A549 (cell line): ENCODE measurements at regions not wholly inside any gene's neighbourhood (a gene's known extent, or its start where the extent isn't known, plus 50 kb on each side); places are given as distances from the start of the nearest gene placed in this dataset.

Source experiments
- ATAC-seq, 2 experiments: fragments of 200-7000 bp in 1 of 2; fragments of >200 bp in 1 of 2; cut with Nextera tagmentation in 1 of 2; cut with Tn5 transposase in 1 of 2; 3 replicates each; pipeline versions ENCODE4 v1.8.0 to v1.9.1; 2018 to 2020; ENCODE audit warnings: mild to moderate bottlenecking in 1 of 2, moderate library complexity in 1 of 2
- CTCF ChIA-PET: fragments of 300-600 bp; sonication (Branson Sonifier 250); formaldehyde crosslinking; extraction: SDS; loops from one replicate; lab custom pipeline; 2021; ENCODE audit warnings: antibody characterized with exemption, inconsistent platforms; lab: Yijun Ruan, JAX
- POLR2A ChIA-PET: fragments of 350-600 bp; formaldehyde crosslinking; extraction: SDS; loops from one replicate; lab custom pipeline; 2021; ENCODE audit warnings: antibody characterized with exemption, inconsistent platforms; lab: Yijun Ruan, JAX
- DNase-seq, 2 experiments: peaks; one replicate each; pipeline versions ENCODE4 v3.0.0 to v3.0.0-alpha.2; 2011 to 2016; ENCODE audit warnings: low read depth in 1 of 2, low spot score in 1 of 2
- FAIRE-seq: peaks from 2 replicates; lab custom pipeline; 2011; peaks lifted over from hg19 to GRCh38; lab: Jason Lieb, UNC
- H3K27ac ChIP-seq, 2 experiments: fragments of >200 bp; sonication (Bioruptor Twin); formaldehyde crosslinking; 3 replicates each; pipeline ENCODE4 v1.5.1; 2016 to 2017
- H3K4me1 ChIP-seq: fragments of >200 bp; sonication (Bioruptor Twin); formaldehyde crosslinking; 3 replicates; pipeline ENCODE4 v1.6.1; 2016
- H3K4me2 ChIP-seq: fragments of >200 bp; sonication (Bioruptor Twin); formaldehyde crosslinking; 3 replicates; pipeline ENCODE4 v1.6.1; 2016
- H3K4me3 ChIP-seq: fragments of >200 bp; sonication (Bioruptor Twin); formaldehyde crosslinking; 3 replicates; pipeline ENCODE4 v1.5.1; 2016
- H3K9me3 ChIP-seq: fragments of >200 bp; sonication (Bioruptor Twin); formaldehyde crosslinking; 3 replicates; pipeline ENCODE4 v1.6.1; 2016
- CBX8 ChIP-seq: fragments of 200-600 bp; sonication (generic); IDR thresholded peaks from 2 replicates; pipeline ENCODE4 v1.6.1; 2016
- CHD2 ChIP-seq: fragments of 150-350 bp; IDR thresholded peaks from 2 replicates; pipeline ENCODE4 v1.6.1; 2014; ENCODE audit warnings: low read length; ENCODE audit not compliant: partially characterized antibody
- CHD4 ChIP-seq: fragments of 200-600 bp; sonication (generic); IDR thresholded peaks from 2 replicates; pipeline ENCODE4 v1.6.1; 2016; ENCODE audit warnings: antibody characterized with exemption, mild to moderate bottlenecking, borderline replicate concordance
- ESRRA ChIP-seq: fragments of 150-350 bp; IDR thresholded peaks from 2 replicates; pipeline ENCODE4 v1.6.1; 2014; ENCODE audit warnings: mild to moderate bottlenecking, low read length, borderline replicate concordance
- FOSB ChIP-seq: fragments of 250-450 bp; sonication (Bioruptor Pico); IDR thresholded peaks from 2 replicates; pipeline ENCODE4 v1.5.0; 2020; ENCODE audit warnings: mild to moderate bottlenecking, moderate library complexity
- FOSL2 ChIP-seq, 2 experiments: fragments of 450-650 bp in 1 of 2; fragments of >200 bp in 1 of 2; sonication (Bioruptor Twin) in 1 of 2; formaldehyde crosslinking; IDR thresholded peaks; 2 replicates each; pipeline versions ENCODE4 v1.5.0 to v1.6.1; 2016 to 2020; ENCODE audit warnings: mild to moderate bottlenecking in 1 of 2, moderate library complexity in 1 of 2
- GATA3 ChIP-seq: IDR thresholded peaks from 2 replicates; pipeline ENCODE4 v1.6.1; 2012; ENCODE audit warnings: borderline replicate concordance
- HES2 ChIP-seq: fragments of >200 bp; sonication (Bioruptor Twin); formaldehyde crosslinking; IDR thresholded peaks from 2 replicates; pipeline ENCODE4 v1.6.1; 2016
- HOXB5 ChIP-seq: fragments of 250-450 bp; sonication (Bioruptor Pico); IDR thresholded peaks from 2 replicates; pipeline ENCODE4 v1.5.0; 2020; ENCODE audit warnings: mild to moderate bottlenecking, moderate library complexity
- JUN ChIP-seq, 2 experiments: fragments of >200 bp; sonication (Bioruptor Twin); formaldehyde crosslinking; IDR thresholded peaks; 2 replicates in 1 of 2; 3 replicates in 1 of 2; pipeline ENCODE4 v1.6.1; 2016 to 2017
- MAX ChIP-seq: IDR thresholded peaks from 2 replicates; pipeline ENCODE4 v1.6.1; 2012
- PBX3 ChIP-seq: IDR thresholded peaks from 2 replicates; pipeline ENCODE4 v1.6.1; 2012
- PHF8 ChIP-seq: fragments of 200-600 bp; sonication (generic); IDR thresholded peaks from 2 replicates; pipeline ENCODE4 v1.6.1; 2016; ENCODE audit warnings: low read depth, mild to moderate bottlenecking, antibody characterized with exemption, moderate library complexity, borderline replicate concordance
- POLR2AphosphoS2 ChIP-seq: conservative IDR thresholded peaks from 2 replicates; pipeline ENCODE4 v1.6.1; 2012; ENCODE audit warnings: low read length, improper control_type of control experiment, inconsistent platforms
- RAD21 ChIP-seq, 2 experiments: fragments of >200 bp in 1 of 2; sonication (Bioruptor Twin) in 1 of 2; formaldehyde crosslinking in 1 of 2; IDR thresholded peaks in 1 of 2; conservative IDR thresholded peaks in 1 of 2; 2 replicates in 1 of 2; 3 replicates in 1 of 2; pipeline ENCODE4 v1.6.1; 2012 to 2018; ENCODE audit warnings: inconsistent platforms in 1 of 2
- RARB ChIP-seq: fragments of 250-450 bp; sonication (Bioruptor Pico); IDR thresholded peaks from 2 replicates; pipeline ENCODE4 v1.8.0; 2021; ENCODE audit warnings: mild to moderate bottlenecking, moderate library complexity
- RCOR1 ChIP-seq: fragments of 150-350 bp; IDR thresholded peaks from 2 replicates; pipeline ENCODE4 v1.6.1; 2014; ENCODE audit warnings: antibody characterized with exemption, low read length, low read depth
- RFX5 ChIP-seq: fragments of 450-650 bp; IDR thresholded peaks from 2 replicates; pipeline ENCODE4 v1.7.1; 2014; ENCODE audit warnings: antibody characterized with exemption, mild to moderate bottlenecking, moderate library complexity
- RNF2 ChIP-seq: fragments of 200-600 bp; sonication (generic); IDR thresholded peaks from 2 replicates; pipeline ENCODE4 v1.6.1; 2016; ENCODE audit warnings: low read depth, mild to moderate bottlenecking, antibody characterized with exemption, moderate library complexity, borderline replicate concordance
- SREBF2 ChIP-seq: fragments of 450-650 bp; IDR thresholded peaks from 2 replicates; pipeline ENCODE4 v1.6.1; 2014; ENCODE audit warnings: mild to moderate bottlenecking, moderate library complexity
- TFCP2L1 ChIP-seq: fragments of 250-450 bp; sonication (Bioruptor Pico); IDR thresholded peaks from 2 replicates; pipeline ENCODE4 v1.5.0; 2021; ENCODE audit warnings: mild to moderate bottlenecking
- TP53 ChIP-seq: fragments of 250-450 bp; sonication (Bioruptor Pico); IDR thresholded peaks from 2 replicates; pipeline ENCODE4 v1.5.0; 2021; ENCODE audit warnings: mild to moderate bottlenecking, moderate library complexity
- ZNF302 ChIP-seq: fragments of 250-450 bp; sonication (Bioruptor Pico); IDR thresholded peaks from 2 replicates; pipeline ENCODE4 v1.9.0; 2021; ENCODE audit warnings: inconsistent platforms, mild to moderate bottlenecking, moderate library complexity
- WGBS: methylation state at CpG from one replicate; pipeline ENCODE4 v1.1.6; 2017; ENCODE audit errors: missing lambda C conversion rate; 5-methylcytosine and 5-hydroxymethylcytosine counted together

- 0% methylated on average over 1 of the region's 1 CpG for WGBS
- POLR2A ChIA-PET, result no interaction called here
- TF ChIP-seq CHD4 (no peak), CHD2 (no peak), CBX8 (no peak), TP53 (CRISPR knock-in tag) (no peak), FOSB (CRISPR knock-in tag) (no peak), SREBF2 (no peak), RARB (CRISPR knock-in tag) (no peak), PBX3 (no peak), POLR2AphosphoS2 (no peak), RCOR1 (no peak), MAX (no peak), ESRRA (no peak)
These were observed 238.5 kb downstream of the NSUN3 start for GRCh38 chr3:94301366-94301765.

GRCh38 chr3:94303266-94303665 lies 240.4 kb downstream of the NSUN3 start:
- H3K9me3 ChIP-seq, result no peaks in the 10 kb centered on the region
- CTCF ChIA-PET, result interaction anchor here (0.6 to 1.8 kb wide), 6 partner anchors 19 to 272 kb away, joined by 3 to 6 read pairs (median 3); no protein-coding TSS in a partner anchor
- TF ChIP-seq PHF8 (no peak), RNF2 (no peak), PBX3 (no peak), JUN (IDR thresholded peaks at IDR 0.05) (no peak), GATA3 (no peak), HES2 (no peak), RAD21 (conservative IDR thresholded peaks at IDR 0.05 in 1 of 2, IDR thresholded peaks at IDR 0.05 in 1 of 2) (no peak), TP53 (CRISPR knock-in tag) (no peak), HOXB5 (CRISPR knock-in tag) (no peak), TFCP2L1 (CRISPR knock-in tag) (no peak), FOSL2 (IDR thresholded peaks at IDR 0.05) (no peak), FOSL2 (CRISPR knock-in tag; IDR thresholded peaks at IDR 0.05) (no peak), ZNF302 (CRISPR knock-in tag) (no peak), RFX5 (no peak)
- H3K4me1 ChIP-seq, result no peaks in the 10 kb centered on the region
- no peak overlapping the region for H3K4me3 ChIP-seq
- no peak overlapping the region for H3K4me2 ChIP-seq
- H3K27ac ChIP-seq, result no peak overlapping the region
- DNase-seq (no peak), ATAC-seq (no peak), FAIRE-seq (no peak)
- WGBS, result 49% methylated on average over 4 of the region's 4 CpGs
- POLR2A ChIA-PET, result no interaction called here

More at GRCh38 chr3:94301366-94301765, 238.5 kb downstream of the NSUN3 start:
- CTCF ChIA-PET, result interaction anchor here (0.6 to 1.1 kb wide), 2 partner anchors 24 to 35 kb away, joined by 3 to 5 read pairs; no protein-coding TSS in a partner anchor
- Histone ChIP-seq H3K4me2 (no peak overlapping the region), H3K9me3 (no peaks in the 10 kb centered on the region), H3K4me3 (no peak overlapping the region), H3K4me1 (no peaks in the 10 kb centered on the region), H3K27ac (no peak overlapping the region)
- no peak for FAIRE-seq
- no peak for ATAC-seq
- DNase-seq, result no peak
